ENCODE measurements at regions not wholly inside any gene's neighbourhood (a gene's known extent, or its start where the extent isn't known, plus 50 kb on each side); places are given as distances from the start of the nearest gene placed in this dataset.

DNA sequence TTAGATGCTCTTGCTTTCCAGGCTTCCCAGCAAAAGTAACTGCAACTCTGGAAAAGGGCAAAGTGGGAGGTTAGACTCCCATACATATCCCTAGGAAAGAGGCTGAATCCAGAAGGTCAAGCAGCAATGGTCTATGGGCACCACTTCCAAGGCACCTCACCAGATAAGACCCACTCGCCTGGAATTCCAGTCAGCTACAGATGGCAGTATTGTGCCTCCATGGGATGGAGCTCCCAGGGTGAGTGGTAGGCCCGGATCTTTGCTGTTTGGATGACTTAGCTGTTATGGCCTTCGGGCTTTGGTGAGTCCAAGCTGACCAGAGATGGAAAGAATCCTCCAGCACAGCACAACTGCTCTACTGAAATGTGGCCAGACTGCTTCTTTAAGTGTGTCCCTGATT is 688.0 kb downstream of the PCDH19 start:
- no peak for DNase-seq (ENCODE audit: low read depth)
- TF ChIP-seq, protein P1, sequence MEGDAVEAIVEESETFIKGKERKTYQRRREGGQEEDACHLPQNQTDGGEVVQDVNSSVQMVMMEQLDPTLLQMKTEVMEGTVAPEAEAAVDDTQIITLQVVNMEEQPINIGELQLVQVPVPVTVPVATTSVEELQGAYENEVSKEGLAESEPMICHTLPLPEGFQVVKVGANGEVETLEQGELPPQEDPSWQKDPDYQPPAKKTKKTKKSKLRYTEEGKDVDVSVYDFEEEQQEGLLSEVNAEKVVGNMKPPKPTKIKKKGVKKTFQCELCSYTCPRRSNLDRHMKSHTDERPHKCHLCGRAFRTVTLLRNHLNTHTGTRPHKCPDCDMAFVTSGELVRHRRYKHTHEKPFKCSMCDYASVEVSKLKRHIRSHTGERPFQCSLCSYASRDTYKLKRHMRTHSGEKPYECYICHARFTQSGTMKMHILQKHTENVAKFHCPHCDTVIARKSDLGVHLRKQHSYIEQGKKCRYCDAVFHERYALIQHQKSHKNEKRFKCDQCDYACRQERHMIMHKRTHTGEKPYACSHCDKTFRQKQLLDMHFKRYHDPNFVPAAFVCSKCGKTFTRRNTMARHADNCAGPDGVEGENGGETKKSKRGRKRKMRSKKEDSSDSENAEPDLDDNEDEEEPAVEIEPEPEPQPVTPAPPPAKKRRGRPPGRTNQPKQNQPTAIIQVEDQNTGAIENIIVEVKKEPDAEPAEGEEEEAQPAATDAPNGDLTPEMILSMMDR (conservative IDR thresholded peaks at IDR 0.05; ENCODE audit: low read depth, low read length), result no peak
- H3K4me3 ChIP-seq (ENCODE audit: low read depth, low read length), result no peak overlapping the region

DNA sequence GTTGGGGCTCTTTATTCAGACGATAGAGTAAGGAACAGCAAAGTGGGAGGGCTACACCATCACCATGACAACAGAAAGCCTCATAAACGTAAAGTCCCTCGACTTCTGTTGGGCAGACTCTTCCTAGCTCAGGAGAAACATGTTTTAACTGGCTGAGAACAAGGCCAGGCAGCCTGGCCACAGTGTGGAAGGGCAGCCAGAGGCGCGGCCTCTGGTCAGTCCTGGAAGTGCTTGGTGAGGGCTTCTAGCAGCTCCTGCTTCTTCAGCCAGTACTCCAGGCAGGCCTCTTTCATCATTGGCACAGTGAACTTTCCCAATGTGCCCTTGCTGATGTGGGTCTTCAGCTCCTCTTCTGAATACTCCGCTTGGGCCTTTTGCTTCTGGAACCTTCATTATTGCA is 690.9 kb downstream of the PCDH19 start:
- H3K4me3 ChIP-seq (ENCODE audit: low read depth, low read length), result no peak overlapping the region
- DNase-seq (ENCODE audit: low read depth), result no peak
- TF ChIP-seq, protein P1 (conservative IDR thresholded peaks at IDR 0.05; ENCODE audit: low read depth, low read length), result no peak

GRCh38 chrX:99717716-99718115 is 692.4 kb downstream of the PCDH19 start:
- TF ChIP-seq, protein P1 (conservative IDR thresholded peaks at IDR 0.05; ENCODE audit: low read depth, low read length), result no peak
- DNase-seq (ENCODE audit: low read depth), result no peak
- no peak overlapping the region for H3K4me3 ChIP-seq (ENCODE audit: low read depth, low read length)

DNA sequence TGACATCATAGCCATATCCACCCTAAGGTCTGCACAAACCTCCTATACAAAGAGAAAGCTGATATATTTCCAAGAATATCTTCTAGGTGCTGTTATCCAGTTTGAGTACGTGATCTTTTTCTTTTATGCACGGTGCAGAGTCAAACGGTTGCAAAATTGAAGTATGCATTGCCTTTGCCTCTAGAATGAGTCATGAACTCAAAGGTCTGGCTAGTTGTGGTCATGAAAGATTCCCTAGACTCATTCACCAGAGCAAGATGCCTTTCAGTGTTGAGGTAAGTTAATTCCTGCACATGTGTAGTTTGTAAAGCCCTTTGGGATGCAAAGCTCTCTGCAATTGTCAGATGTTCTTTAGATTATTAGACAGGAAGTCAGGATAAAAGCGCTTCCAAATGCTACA is 704.4 kb downstream of the PCDH19 start:
- TF ChIP-seq, protein P1 (conservative IDR thresholded peaks at IDR 0.05; ENCODE audit: low read depth, low read length), result no peak
- no peak for DNase-seq (ENCODE audit: low read depth)
- H3K4me3 ChIP-seq (ENCODE audit: low read depth, low read length), result no peak overlapping the region

DNA sequence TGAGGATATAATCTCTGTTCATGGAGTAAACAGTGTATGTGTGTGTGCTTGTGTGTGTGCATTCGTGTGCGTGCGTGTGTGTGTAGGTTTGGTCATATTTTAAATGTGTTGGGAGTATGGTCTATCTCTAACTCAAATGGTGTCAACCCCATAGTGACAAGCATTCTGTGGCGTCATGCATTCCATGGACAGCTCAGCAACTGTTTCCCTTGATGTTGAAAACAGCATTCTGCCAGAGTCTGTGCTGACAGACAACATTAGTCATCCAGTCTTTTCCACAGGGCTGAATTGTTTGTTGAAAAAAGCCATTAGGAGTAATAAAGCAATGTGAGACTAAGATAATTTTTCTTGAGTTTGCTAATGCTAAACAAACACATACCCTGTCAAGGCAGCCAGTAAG is 706.6 kb downstream of the PCDH19 start:
- DNase-seq (ENCODE audit: low read depth), result no peak
- no peak overlapping the region for H3K4me3 ChIP-seq (ENCODE audit: low read depth, low read length)
- TF ChIP-seq, protein P1 (conservative IDR thresholded peaks at IDR 0.05; ENCODE audit: low read depth, low read length), result no peak

- H3K4me3 ChIP-seq (ENCODE audit: low read depth, low read length), result no peak overlapping the region
- TF ChIP-seq, protein P1 (conservative IDR thresholded peaks at IDR 0.05; ENCODE audit: low read depth, low read length), result no peak
- no peak for DNase-seq (ENCODE audit: low read depth)
Measured at GRCh38 chrX:99698451-99698850, 711.6 kb downstream of the PCDH19 start.

GRCh38 chrX:99663136-99663535 is 746.9 kb downstream of the PCDH19 start:
- H3K4me3 ChIP-seq (ENCODE audit: low read depth, low read length), result no peak overlapping the region
- DNase-seq (ENCODE audit: low read depth), result no peak
- TF ChIP-seq, protein P1 (conservative IDR thresholded peaks at IDR 0.05; ENCODE audit: low read depth, low read length), result no peak
